HCT116 (cell line): ENCODE measurements at regions not wholly inside any gene's neighbourhood (a gene's known extent, or its start where the extent isn't known, plus 50 kb on each side); places are given as distances from the start of the nearest gene placed in this dataset.

ENCODE experiments used
- ATAC-seq: fragments of 200-7000 bp; cut with Tn5 transposase; 2 replicates; pipeline ENCODE4 v1.9.1; 2020; ENCODE audit warnings: mild to moderate bottlenecking, moderate library complexity
- BruUV-seq: library from RNA; stranded (reverse); fragments of 400-500 nt; replicated peaks from 2 replicates; lab custom pipeline; 2021; lab: Mats Ljungman, UMichigan
- CTCF ChIA-PET: fragments of 300-600 bp; sonication (Branson Sonifier 250); formaldehyde crosslinking; loops from one replicate; lab custom pipeline; 2021; ENCODE audit warnings: antibody characterized with exemption; lab: Charles Lee
- POLR2A ChIA-PET: fragments of 300-600, 350-600 bp; sonication (Branson Sonifier 250); formaldehyde crosslinking; loops from one replicate; lab custom pipeline; 2021; ENCODE audit warnings: antibody characterized with exemption; lab: Charles Lee
- RAD21 ChIA-PET, 2 experiments: fragments of 300-600 bp; sonication (Branson Sonifier 250); formaldehyde crosslinking; loops; one replicate each; lab custom pipeline; 2023; ENCODE audit warnings: low total read pairs in 2 of 2; ENCODE audit not compliant: uncharacterized antibody in 2 of 2, unreplicated experiment in 2 of 2, low non-redundant PET in 1 of 2; lab: Charles Lee
- DNase-seq: peaks from one replicate; pipeline ENCODE4 v3.0.0-alpha.2; 2010; ENCODE audit warnings: low read depth, low spot score
- H2AFZ ChIP-seq: fragments of 200-600 bp; shearing (Covaris generic), sonication (generic); 2 replicates; pipeline ENCODE4 v1.6.1; 2017; ENCODE audit warnings: low read depth, mixed run types, mixed read lengths, antibody characterized with exemption, low read length; ENCODE audit not compliant: poor library complexity, severe bottlenecking
- H3K27ac ChIP-seq: 2 replicates; pipeline ENCODE4 v1.5.1; 2012; ENCODE audit warnings: low read depth, low read length
- H3K27me3 ChIP-seq: fragments of 200-600 bp; sonication (generic); 2 replicates; pipeline ENCODE4 v1.6.1; 2016; ENCODE audit warnings: mixed run types, low read length, mixed read lengths; ENCODE audit not compliant: insufficient read depth
- H3K36me3 ChIP-seq, 2 experiments: fragments of 200-500 bp in 1 of 2; fragments of 200-600 bp in 1 of 2; sonication (Bioruptor generic) in 1 of 2; sonication (generic) in 1 of 2; 2 replicates each; pipeline versions ENCODE4 v1.5.1 to v1.6.1; 2014 to 2016; ENCODE audit warnings: low read length in 2 of 2, inconsistent platforms in 1 of 2, mixed read lengths in 1 of 2, mixed run types in 1 of 2; ENCODE audit not compliant: insufficient read depth in 2 of 2, control insufficient read depth in 1 of 2
- H3K4me1 ChIP-seq, 2 experiments: fragments of 200-600 bp in 1 of 2; sonication (generic) in 1 of 2; 2 replicates each; pipeline versions ENCODE4 v1.5.1 to v1.6.1; 2012 to 2017; ENCODE audit warnings: low read length in 2 of 2, inconsistent platforms in 1 of 2, mild to moderate bottlenecking in 1 of 2, mixed read lengths in 1 of 2, mixed run types in 1 of 2, moderate library complexity in 1 of 2; ENCODE audit not compliant: insufficient read depth in 2 of 2, control insufficient read depth in 1 of 2
- H3K4me2 ChIP-seq: fragments of 200-600 bp; sonication (generic); 2 replicates; pipeline ENCODE4 v1.6.1; 2017; ENCODE audit warnings: mixed run types, low read length, mixed read lengths
- H3K4me3 ChIP-seq, 2 experiments: fragments of 200-600 bp in 1 of 2; sonication (generic) in 1 of 2; replicated peaks in 1 of 2; 2 replicates each; pipeline ENCODE4 v1.5.1; 2011 to 2016; ENCODE audit warnings: low read length in 2 of 2, control low read depth in 1 of 2, low read depth in 1 of 2, mild to moderate bottlenecking in 1 of 2, mixed read lengths in 1 of 2, mixed run types in 1 of 2
- H3K79me2 ChIP-seq: fragments of 200-600 bp; sonication (generic); 2 replicates; pipeline ENCODE4 v1.6.1; 2017; ENCODE audit warnings: mild to moderate bottlenecking, mixed run types, low read length, moderate library complexity, mixed read lengths; ENCODE audit not compliant: insufficient read depth
- H3K9ac ChIP-seq: fragments of 200-600 bp; sonication (generic); 2 replicates; pipeline ENCODE4 v1.6.1; 2016; ENCODE audit warnings: low read length, mixed read lengths
- H3K9me2 ChIP-seq: fragments of 200-600 bp; sonication (generic), shearing (Covaris generic); 2 replicates; pipeline ENCODE4 v1.6.1; 2017; ENCODE audit warnings: mixed run types, mild to moderate bottlenecking, moderate library complexity; ENCODE audit not compliant: insufficient read depth
- H3K9me3 ChIP-seq, 2 experiments: fragments of 200-500 bp in 1 of 2; fragments of 200-600 bp in 1 of 2; sonication (Bioruptor generic) in 1 of 2; sonication (generic) in 1 of 2; 2 replicates each; pipeline ENCODE4 v1.6.1; 2014 to 2017; ENCODE audit warnings: low read length in 2 of 2, mixed read lengths in 2 of 2, inconsistent platforms in 1 of 2, low read depth in 1 of 2, mild to moderate bottlenecking in 1 of 2, mixed run types in 1 of 2, moderate library complexity in 1 of 2; ENCODE audit not compliant: control insufficient read depth in 1 of 2, insufficient read depth in 1 of 2
- H4K20me1 ChIP-seq: fragments of 200-600 bp; sonication (generic), shearing (Covaris generic); 2 replicates; pipeline ENCODE4 v1.6.1; 2017; ENCODE audit warnings: mixed run types, mild to moderate bottlenecking, moderate library complexity; ENCODE audit not compliant: insufficient read depth
- CEBPB ChIP-seq: IDR thresholded peaks from 2 replicates; pipeline ENCODE4 v1.6.1; 2012; ENCODE audit warnings: low read depth
- ELF1 ChIP-seq: IDR thresholded peaks from 2 replicates; pipeline ENCODE4 v1.6.1; 2012; ENCODE audit warnings: low read depth, borderline replicate concordance
- JUND ChIP-seq: IDR thresholded peaks from 2 replicates; pipeline ENCODE4 v1.6.1; 2012
- MAX ChIP-seq: IDR thresholded peaks from 2 replicates; pipeline ENCODE4 v1.6.1; 2012
- RAD21 ChIP-seq: IDR thresholded peaks from 2 replicates; pipeline ENCODE4 v1.6.1; 2012; ENCODE audit warnings: low read depth, mild to moderate bottlenecking
- REST ChIP-seq: IDR thresholded peaks from 2 replicates; pipeline ENCODE4 v1.6.1; 2012; ENCODE audit warnings: low read depth
- SP1 ChIP-seq: IDR thresholded peaks from 2 replicates; pipeline ENCODE4 v1.6.1; 2012; ENCODE audit warnings: low read depth
- SRF ChIP-seq: IDR thresholded peaks from 2 replicates; pipeline ENCODE4 v1.6.1; 2012; ENCODE audit warnings: low read depth
- YY1 ChIP-seq: IDR thresholded peaks from 2 replicates; pipeline ENCODE4 v1.6.1; 2011; ENCODE audit warnings: low read length, low read depth, moderate library complexity, mild to moderate bottlenecking; ENCODE audit not compliant: insufficient replicate concordance; ENCODE audit errors: extremely low read depth
- ZBTB33 ChIP-seq: IDR thresholded peaks from 2 replicates; pipeline ENCODE4 v1.6.1; 2011; ENCODE audit warnings: mild to moderate bottlenecking, low read length, moderate library complexity; ENCODE audit not compliant: insufficient replicate concordance; ENCODE audit errors: extremely low read depth
- ZFX ChIP-seq: fragments of 450-650 bp; IDR thresholded peaks from 2 replicates; pipeline ENCODE4 v1.6.1; 2017
- ZNF274 ChIP-seq: fragments of 200-500 bp; sonication (Bioruptor generic); IDR thresholded peaks from 2 replicates; pipeline ENCODE4 v1.6.1; 2014; ENCODE audit warnings: mild to moderate bottlenecking, low read depth, low read length, inconsistent platforms
- intact Hi-C: fragments of 100-400 bp; cut with micrococcal nuclease; formaldehyde crosslinking; loops from 2 replicates; pipeline ENCODE4 v1.10.0; 2022
- TF ChIP-seq, protein P1 (sequence below), 3 experiments: fragments of 200-600 bp in 1 of 3; sonication (generic) in 1 of 3; IDR thresholded peaks in 2 of 3; conservative IDR thresholded peaks in 1 of 3; 2 replicates each; pipeline ENCODE4 v1.5.1; 2012 to 2017; ENCODE audit warnings: low read depth in 2 of 3, low read length in 2 of 3, antibody characterized with exemption in 1 of 3, borderline replicate concordance in 1 of 3, control low read depth in 1 of 3, mild to moderate bottlenecking in 1 of 3, mixed read lengths in 1 of 3, mixed run types in 1 of 3, moderate library complexity in 1 of 3; ENCODE audit not compliant: insufficient read depth in 1 of 3

DNA sequence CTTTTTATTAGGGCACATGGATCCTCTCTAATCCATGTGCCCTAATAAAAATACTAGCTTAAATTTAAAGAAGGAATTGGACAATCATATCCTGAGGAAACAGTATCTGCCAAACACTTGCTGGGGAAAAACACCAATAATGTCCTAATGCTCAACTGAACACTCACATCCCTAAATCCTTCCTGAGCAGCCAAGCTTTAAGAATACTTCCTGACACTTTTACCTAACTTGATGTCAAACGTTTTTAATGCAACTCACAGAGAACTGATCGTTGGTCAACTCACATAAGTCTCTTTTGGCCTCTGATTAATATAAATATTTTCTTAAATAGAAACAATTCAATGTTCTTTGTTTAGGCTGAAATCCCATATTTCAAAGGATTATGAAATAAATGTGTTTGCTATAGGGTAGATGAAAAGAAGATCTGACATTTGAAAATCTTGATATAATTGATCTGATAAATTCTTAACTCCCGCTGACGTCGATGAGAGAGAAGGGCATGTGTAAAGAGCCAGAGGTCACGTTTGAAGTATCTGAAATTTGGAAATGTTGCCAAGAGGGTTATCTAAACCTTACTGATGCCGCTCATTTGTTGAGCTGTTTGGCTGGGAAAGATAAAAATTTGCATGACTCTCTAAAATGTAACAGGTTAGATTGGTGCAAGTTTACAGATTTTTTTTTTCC, 122.8 kb upstream of the RHOBTB1 start:
- ChIA-PET RAD21 (no interaction called here), CTCF (no interaction called here), POLR2A (no interaction called here)
- intact Hi-C loops, result no loop called here
- Histone ChIP-seq H3K4me1 (no peaks in the 10 kb centered on the region), H3K27ac (no peak overlapping the region), H2AFZ (no peak overlapping the region), H3K4me2 (no peak overlapping the region), H3K36me3 (no peaks in the 10 kb centered on the region), H3K79me2 (no peaks in the 10 kb centered on the region), H4K20me1 (no peaks in the 10 kb centered on the region), H3K9me3 (no peaks in the 10 kb centered on the region), H3K27me3 (no peaks in the 10 kb centered on the region), H3K9ac (no peak overlapping the region), H3K4me3 (no peak overlapping the region), H3K9me2 (no peaks in the 10 kb centered on the region)
- BruUV-seq, result no TSS peak
- ATAC-seq (no peak), DNase-seq (no peak)
- TF ChIP-seq MAX (no peak), SRF (no peak), ZFX (no peak), YY1 (no peak), ZBTB33 (no peak), CEBPB (no peak), RAD21 (no peak), JUND (no peak), ZNF274 (no peak), SP1 (no peak), ELF1 (no peak), REST (no peak)
- TF ChIP-seq, protein P1, sequence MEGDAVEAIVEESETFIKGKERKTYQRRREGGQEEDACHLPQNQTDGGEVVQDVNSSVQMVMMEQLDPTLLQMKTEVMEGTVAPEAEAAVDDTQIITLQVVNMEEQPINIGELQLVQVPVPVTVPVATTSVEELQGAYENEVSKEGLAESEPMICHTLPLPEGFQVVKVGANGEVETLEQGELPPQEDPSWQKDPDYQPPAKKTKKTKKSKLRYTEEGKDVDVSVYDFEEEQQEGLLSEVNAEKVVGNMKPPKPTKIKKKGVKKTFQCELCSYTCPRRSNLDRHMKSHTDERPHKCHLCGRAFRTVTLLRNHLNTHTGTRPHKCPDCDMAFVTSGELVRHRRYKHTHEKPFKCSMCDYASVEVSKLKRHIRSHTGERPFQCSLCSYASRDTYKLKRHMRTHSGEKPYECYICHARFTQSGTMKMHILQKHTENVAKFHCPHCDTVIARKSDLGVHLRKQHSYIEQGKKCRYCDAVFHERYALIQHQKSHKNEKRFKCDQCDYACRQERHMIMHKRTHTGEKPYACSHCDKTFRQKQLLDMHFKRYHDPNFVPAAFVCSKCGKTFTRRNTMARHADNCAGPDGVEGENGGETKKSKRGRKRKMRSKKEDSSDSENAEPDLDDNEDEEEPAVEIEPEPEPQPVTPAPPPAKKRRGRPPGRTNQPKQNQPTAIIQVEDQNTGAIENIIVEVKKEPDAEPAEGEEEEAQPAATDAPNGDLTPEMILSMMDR (IDR thresholded peaks at IDR 0.05 in 2 of 3, conservative IDR thresholded peaks at IDR 0.05 in 1 of 3; ENCODE audit: borderline replicate concordance in 1 of 3, insufficient read depth in 1 of 3, low read depth in 2 of 3, low read length in 2 of 3), result no peak
